Activated CD4-positive, alpha-beta T cell treated with anti-CD3 and anti-CD28 coated beads, Interleukin-2, amount 10 ng/mL, durations not matched to agents 24 days and 14 days (primary cell): ENCODE measurements at regions not wholly inside any gene's neighbourhood (a gene's known extent, or its start where the extent isn't known, plus 50 kb on each side); places are given as distances from the start of the nearest gene placed in this dataset.
A peak's percentile ranks its signal among the peaks of the same experiment; 100 is the strongest.

Experiments
- DNase-seq: peaks from one replicate; pipeline ENCODE4 v3.0.0; 2022
- H3K27ac Mint-ChIP-seq: one replicate; pipeline ENCODE4 v1.8.0; 2022; ENCODE audit warnings: mild to moderate bottlenecking, mixed read lengths
- H3K27me3 Mint-ChIP-seq: one replicate; pipeline ENCODE4 v1.8.0; 2022; ENCODE audit warnings: mixed read lengths
- H3K36me3 Mint-ChIP-seq: one replicate; pipeline ENCODE4 v1.8.0; 2022; ENCODE audit warnings: low read depth, mild to moderate bottlenecking, mixed read lengths
- H3K4me1 Mint-ChIP-seq: one replicate; pipeline ENCODE4 v1.8.0; 2021; ENCODE audit warnings: mixed read lengths
- H3K4me3 Mint-ChIP-seq: one replicate; pipeline ENCODE4 v1.8.0; 2022; ENCODE audit warnings: mild to moderate bottlenecking, moderate library complexity, mixed read lengths
- H3K9me3 Mint-ChIP-seq: one replicate; pipeline ENCODE4 v1.8.0; 2021; ENCODE audit warnings: mixed read lengths
- intact Hi-C: fragments of 100-400 bp; cut with micrococcal nuclease; formaldehyde crosslinking; loops from one replicate; pipeline ENCODE4 v1.15.1; 2023

- H3K4me3 Mint-ChIP-seq = no peak overlapping the region
- H3K9me3 Mint-ChIP-seq = no peaks in the 10 kb centered on the region
- H3K4me1 Mint-ChIP-seq = no peaks in the 10 kb centered on the region
- intact Hi-C loops = no loop called here
- no peak overlapping the region for H3K27ac Mint-ChIP-seq
- H3K27me3 Mint-ChIP-seq = no peaks in the 10 kb centered on the region
- no peaks in the 10 kb centered on the region for H3K36me3 Mint-ChIP-seq
- no peak for DNase-seq
These were observed 78.2 kb upstream of the SEC61G start for GRCh38 chr7:54837168-54837567.

- intact Hi-C loops = no loop called here
- no peaks in the 10 kb centered on the region for H3K4me1 Mint-ChIP-seq
- H3K27me3 Mint-ChIP-seq = no peaks in the 10 kb centered on the region
- H3K27ac Mint-ChIP-seq = no peak overlapping the region
- DNase-seq = no peak
- no peaks in the 10 kb centered on the region for H3K36me3 Mint-ChIP-seq
- no peaks in the 10 kb centered on the region for H3K9me3 Mint-ChIP-seq
- H3K4me3 Mint-ChIP-seq = no peak overlapping the region
These were observed 78.8 kb upstream of the SEC61G start for GRCh38 chr7:54837761-54838160.

DNA sequence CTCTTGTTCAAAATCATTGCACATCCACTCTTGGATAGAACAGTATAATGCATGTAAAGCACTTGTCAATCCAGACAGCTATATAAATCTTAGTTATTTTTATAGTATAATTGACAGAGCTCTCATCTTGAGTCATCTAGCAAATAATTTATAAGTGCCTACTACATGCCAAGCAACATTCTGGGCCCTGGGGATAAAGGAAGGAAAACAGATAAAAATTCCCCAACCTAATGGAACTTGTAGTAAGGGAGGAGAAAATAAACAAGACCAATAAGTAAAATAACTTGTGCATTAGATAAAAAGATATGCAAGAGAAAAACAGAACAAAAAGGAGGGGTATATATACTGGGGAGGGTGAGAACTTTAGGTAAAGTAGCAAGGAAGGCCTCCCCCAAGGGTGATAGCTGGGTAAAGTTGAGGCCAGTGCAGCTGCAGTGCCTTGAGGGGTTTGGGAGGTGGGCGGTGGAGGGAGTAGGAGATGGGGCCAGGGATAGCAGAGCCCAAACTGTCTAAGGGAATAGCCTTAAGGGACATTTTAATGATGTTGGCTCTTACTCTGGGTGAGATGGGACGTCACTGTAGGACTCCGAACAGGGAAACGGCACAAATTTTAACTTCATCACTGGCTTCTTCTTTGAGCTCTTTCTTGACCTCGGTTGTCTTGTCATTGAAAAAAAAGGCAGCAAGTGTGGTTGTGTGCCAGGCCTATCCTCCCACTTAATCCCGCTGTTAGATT lies 79.3 kb upstream of the SEC61G start:
- H3K4me3 Mint-ChIP-seq = no peak overlapping the region
- H3K27ac Mint-ChIP-seq = no peak overlapping the region

GRCh38 chr7:54839575-54840213 lies 80.7 kb upstream of the SEC61G start:
- intact Hi-C loops = no loop called here
- DNase-seq = no peak
- H3K4me3 Mint-ChIP-seq = no peak overlapping the region

More for the DNA sequence above, 79.3 kb upstream of the SEC61G start:
- H3K4me1 Mint-ChIP-seq = no peaks in the 10 kb centered on the region
- no peaks in the 10 kb centered on the region for H3K9me3 Mint-ChIP-seq
- H3K27me3 Mint-ChIP-seq = no peaks in the 10 kb centered on the region
- no peak for DNase-seq
- intact Hi-C loops = no loop called here
- H3K36me3 Mint-ChIP-seq = no peaks in the 10 kb centered on the region

DNA sequence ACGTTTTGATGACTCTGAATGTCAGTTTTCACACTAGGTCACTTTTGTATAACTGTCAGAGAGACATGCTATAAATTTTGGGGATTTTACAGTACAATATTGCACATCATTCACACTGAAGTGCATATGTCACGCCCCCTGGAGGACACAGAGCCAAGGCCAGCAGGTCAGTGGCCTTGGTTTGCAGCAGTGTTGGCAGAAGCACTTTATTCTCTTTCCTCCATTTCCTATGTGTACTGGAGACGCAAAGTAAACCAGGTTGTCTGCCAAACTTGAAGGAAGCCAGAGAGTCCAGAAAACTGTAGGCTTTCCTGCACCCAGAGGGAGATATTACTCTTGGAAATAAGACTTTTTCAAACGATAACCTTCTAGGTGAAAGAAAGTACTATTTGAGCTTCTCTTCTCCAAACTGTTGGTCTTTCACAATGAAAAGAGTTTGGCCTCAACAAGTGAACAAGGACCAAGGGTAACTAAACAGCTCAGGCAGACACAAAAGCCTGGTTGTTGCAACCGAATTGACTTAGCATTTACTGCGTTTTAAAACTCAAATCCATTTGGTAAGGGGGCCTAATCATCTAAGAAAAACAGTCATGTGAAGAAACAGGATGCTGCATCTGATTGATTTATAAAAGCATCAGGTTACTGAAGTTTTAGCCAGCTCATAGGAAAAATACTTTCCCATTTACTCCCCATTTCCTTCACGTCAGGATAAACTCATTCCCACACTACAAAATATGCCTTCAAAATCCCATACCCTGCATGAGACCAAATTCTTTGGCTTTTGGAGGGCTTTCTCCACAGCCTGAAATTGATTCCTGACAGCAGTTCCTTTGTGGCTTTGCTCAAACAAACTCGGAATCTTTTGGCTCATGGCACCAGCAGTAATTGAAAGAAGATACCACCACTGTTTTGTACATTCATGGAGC lies 83.0 kb upstream of the SEC61G start:
- no peak overlapping the region for H3K27ac Mint-ChIP-seq
- no peaks in the 10 kb centered on the region for H3K9me3 Mint-ChIP-seq
- DNase-seq = no peak
- H3K4me1 Mint-ChIP-seq = no peaks in the 10 kb centered on the region
- H3K27me3 Mint-ChIP-seq = no peaks in the 10 kb centered on the region
- intact Hi-C loops = no loop called here
- H3K36me3 Mint-ChIP-seq = no peaks in the 10 kb centered on the region
- no peak overlapping the region for H3K4me3 Mint-ChIP-seq

More at GRCh38 chr7:54839575-54840213, 80.7 kb upstream of the SEC61G start:
- Mint-ChIP-seq H3K27me3 (no peaks in the 10 kb centered on the region), H3K36me3 (no peaks in the 10 kb centered on the region), H3K4me1 (no peaks in the 10 kb centered on the region), H3K27ac (no peak overlapping the region), H3K9me3 (no peaks in the 10 kb centered on the region)

GRCh38 chr7:54843841-54844355 lies 84.9 kb upstream of the SEC61G start:
- Mint-ChIP-seq H3K4me1 (no peaks in the 10 kb centered on the region), H3K36me3 (no peaks in the 10 kb centered on the region), H3K27me3 (no peaks in the 10 kb centered on the region), H3K4me3 (no peak overlapping the region), H3K9me3 (no peaks in the 10 kb centered on the region), H3K27ac (no peak overlapping the region)
- intact Hi-C loops = no loop called here
- peak; percentile 4 for DNase-seq

DNA sequence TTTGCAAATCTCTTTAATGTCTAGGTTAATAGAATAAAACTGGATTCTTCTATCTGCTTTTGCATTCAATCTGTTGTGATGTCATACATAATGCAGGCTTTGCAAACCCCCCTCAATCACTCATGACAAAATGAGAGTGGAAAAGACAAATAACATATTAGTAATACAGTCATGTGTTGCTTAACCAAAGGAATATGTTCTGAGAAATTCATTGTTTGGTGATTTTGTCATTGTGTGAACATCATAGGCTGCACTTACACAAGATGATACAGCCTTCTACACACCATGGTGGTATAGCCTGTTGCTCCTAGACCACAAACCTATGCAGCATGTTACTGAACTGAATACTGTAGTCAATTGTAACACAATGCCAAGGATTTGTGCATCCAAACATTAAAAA lies 87.3 kb upstream of the SEC61G start:
- peak; percentile 14 for DNase-seq
- Mint-ChIP-seq H3K27ac (no peak overlapping the region), H3K27me3 (no peaks in the 10 kb centered on the region), H3K9me3 (no peaks in the 10 kb centered on the region), H3K4me1 (no peaks in the 10 kb centered on the region), H3K36me3 (no peaks in the 10 kb centered on the region), H3K4me3 (no peak overlapping the region)
- intact Hi-C loops = no loop called here

GRCh38 chr7:54847921-54848320 lies 88.9 kb upstream of the SEC61G start:
- H3K4me1 Mint-ChIP-seq = no peaks in the 10 kb centered on the region
- H3K36me3 Mint-ChIP-seq = no peaks in the 10 kb centered on the region
- intact Hi-C loops = no loop called here
- no peak for DNase-seq
- H3K9me3 Mint-ChIP-seq = peaks cover 4% of the 10 kb centered on the region
- no peaks in the 10 kb centered on the region for H3K27me3 Mint-ChIP-seq
- no peak overlapping the region for H3K4me3 Mint-ChIP-seq
- H3K27ac Mint-ChIP-seq = no peak overlapping the region

DNA sequence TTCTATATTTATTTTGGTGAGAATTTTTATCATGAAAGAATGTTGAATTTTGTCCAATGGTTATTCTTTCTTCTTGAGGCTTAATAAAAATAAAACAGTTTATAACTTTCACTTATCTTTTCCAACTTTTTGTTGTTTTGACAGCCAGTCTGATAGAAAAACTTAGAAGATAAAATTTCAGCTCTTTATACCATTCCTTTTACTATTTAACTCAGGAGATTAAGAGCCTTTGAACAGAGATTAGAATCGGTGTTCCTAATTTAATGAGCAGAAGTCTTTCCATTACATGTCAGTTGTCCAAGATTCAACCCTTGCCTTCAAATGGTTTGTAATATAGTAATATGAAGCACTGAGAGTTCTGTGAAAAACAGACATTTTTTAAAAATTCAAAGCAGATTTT lies 97.8 kb upstream of the SEC61G start:
- DNase-seq = no peak
- Mint-ChIP-seq H3K4me3 (no peak overlapping the region), H3K36me3 (no peaks in the 10 kb centered on the region)

DNA sequence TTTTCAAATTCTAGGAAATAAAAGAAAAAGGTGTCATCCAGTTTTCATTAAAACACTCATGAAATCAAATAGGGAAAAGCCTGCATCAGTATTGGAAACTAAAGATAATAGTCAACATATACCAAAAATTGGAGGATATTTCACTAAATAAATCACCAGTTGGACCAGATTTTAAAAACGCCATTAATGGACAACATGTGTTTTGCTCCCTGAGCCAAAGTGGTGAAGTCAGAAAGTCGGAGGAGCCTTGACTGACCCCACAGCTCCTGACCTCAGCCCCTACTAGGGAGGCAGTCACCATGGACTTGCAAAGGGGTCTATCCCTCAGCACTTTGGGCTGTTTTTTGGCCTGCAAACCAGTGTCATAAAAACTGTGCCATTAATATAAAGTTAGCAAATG lies 98.3 kb upstream of the SEC61G start:
- H3K4me3 Mint-ChIP-seq = no peak overlapping the region
- peaks cover 6% of the 10 kb centered on the region for H3K27me3 Mint-ChIP-seq
- peaks cover 4% of the 10 kb centered on the region for H3K9me3 Mint-ChIP-seq
- H3K36me3 Mint-ChIP-seq = no peaks in the 10 kb centered on the region
- H3K27ac Mint-ChIP-seq = no peak overlapping the region
- H3K4me1 Mint-ChIP-seq = no peaks in the 10 kb centered on the region
- no peak for DNase-seq
- intact Hi-C loops = no loop called here

More for the DNA sequence above, 97.8 kb upstream of the SEC61G start:
- intact Hi-C loops = no loop called here
- Mint-ChIP-seq H3K27ac (no peak overlapping the region), H3K27me3 (peaks cover 6% of the 10 kb centered on the region), H3K9me3 (peaks cover 4% of the 10 kb centered on the region), H3K4me1 (no peaks in the 10 kb centered on the region)

DNA sequence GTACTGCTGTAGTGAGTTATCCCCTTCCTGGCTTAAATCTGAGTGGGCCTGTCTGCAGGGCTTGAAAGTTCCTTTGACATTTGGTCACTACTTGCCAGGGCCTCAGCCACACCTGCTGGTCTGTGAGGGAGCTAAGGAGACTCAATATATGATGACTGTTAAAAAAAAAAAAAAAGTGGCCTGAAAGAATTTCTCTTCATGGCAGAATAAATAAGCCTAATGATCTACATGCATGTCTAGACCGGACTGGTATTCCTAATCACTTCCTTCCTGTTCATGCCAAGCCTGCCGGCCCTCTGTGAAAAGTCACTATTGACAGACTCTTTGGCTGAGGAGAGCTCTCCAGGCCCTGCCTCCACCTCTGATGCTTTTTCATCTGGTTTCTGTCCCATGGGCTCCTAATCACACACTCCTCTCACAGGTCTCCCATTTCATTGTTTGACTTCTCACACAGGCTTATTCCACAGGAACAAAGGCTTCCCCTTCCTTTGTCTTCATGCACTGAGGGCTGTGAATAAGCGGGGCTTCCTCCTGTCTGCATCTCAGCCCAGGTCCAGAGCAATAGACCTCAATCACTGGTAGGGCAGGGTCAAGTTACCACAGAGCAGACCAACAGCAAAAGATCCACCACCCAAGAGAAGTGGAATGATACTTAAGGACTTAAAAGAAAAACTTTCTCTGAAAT lies 99.1 kb upstream of the SEC61G start:
- no peak overlapping the region for H3K27ac Mint-ChIP-seq
- no peaks in the 10 kb centered on the region for H3K4me1 Mint-ChIP-seq
- no peaks in the 10 kb centered on the region for H3K36me3 Mint-ChIP-seq
- DNase-seq = no peak
- H3K4me3 Mint-ChIP-seq = no peak overlapping the region
- intact Hi-C loops = no loop called here
- peaks cover 7% of the 10 kb centered on the region for H3K27me3 Mint-ChIP-seq
- H3K9me3 Mint-ChIP-seq = no peaks in the 10 kb centered on the region

GRCh38 chr7:54859066-54859465 lies 100.1 kb upstream of the SEC61G start:
- no peaks in the 10 kb centered on the region for H3K36me3 Mint-ChIP-seq
- DNase-seq = no peak
- H3K4me3 Mint-ChIP-seq = no peak overlapping the region
- no peaks in the 10 kb centered on the region for H3K9me3 Mint-ChIP-seq
- H3K4me1 Mint-ChIP-seq = no peaks in the 10 kb centered on the region
- peaks cover 7% of the 10 kb centered on the region for H3K27me3 Mint-ChIP-seq
- intact Hi-C loops = no loop called here
- H3K27ac Mint-ChIP-seq = no peak overlapping the region

GRCh38 chr7:54859545-54859944 lies 100.5 kb upstream of the SEC61G start:
- H3K27me3 Mint-ChIP-seq = peaks cover 7% of the 10 kb centered on the region
- no peaks in the 10 kb centered on the region for H3K4me1 Mint-ChIP-seq
- intact Hi-C loops = no loop called here
- no peak overlapping the region for H3K4me3 Mint-ChIP-seq
- no peak overlapping the region for H3K27ac Mint-ChIP-seq
- H3K36me3 Mint-ChIP-seq = no peaks in the 10 kb centered on the region
- DNase-seq = no peak
- no peaks in the 10 kb centered on the region for H3K9me3 Mint-ChIP-seq
